OCI-LY7 (cell line): ENCODE measurements at regions not wholly inside any gene's neighbourhood (a gene's known extent, or its start where the extent isn't known, plus 50 kb on each side); places are given as distances from the start of the nearest gene placed in this dataset.

Experiments
- BruUV-seq: library from RNA; stranded (reverse); fragments of 400-500 nt; replicated peaks from 2 replicates; lab custom pipeline; 2021; lab: Mats Ljungman, UMichigan
- CTCF ChIA-PET: fragments of 300-600 bp; sonication (Branson Sonifier 250); formaldehyde crosslinking; loops from one replicate; lab custom pipeline; 2022; ENCODE audit warnings: antibody characterized with exemption; ENCODE audit not compliant: unreplicated experiment; lab: Charles Lee
- POLR2A ChIA-PET: fragments of 300-600 bp; sonication (Branson Sonifier 250); formaldehyde crosslinking; loops from one replicate; lab custom pipeline; 2022; ENCODE audit warnings: antibody characterized with exemption; lab: Charles Lee
- DNase-seq: peaks from one replicate; pipeline ENCODE4 v3.0.0-alpha.2; 2015; ENCODE audit warnings: low spot score
- H2AFZ ChIP-seq: fragments of 200-600 bp; sonication (generic), shearing (Covaris generic); 2 replicates; pipeline ENCODE4 v1.6.1; 2014; ENCODE audit warnings: mild to moderate bottlenecking, antibody characterized with exemption, low read length, moderate library complexity
- H3K27ac ChIP-seq: fragments of 200-600 bp; sonication (generic); 2 replicates; pipeline ENCODE4 v1.5.1; 2014; ENCODE audit warnings: mixed run types, low read depth, mild to moderate bottlenecking, moderate library complexity, low read length, inconsistent platforms; ENCODE audit not compliant: poor library complexity, severe bottlenecking
- H3K36me3 ChIP-seq: fragments of 200-600 bp; sonication (generic); 2 replicates; pipeline ENCODE4 v1.6.1; 2014; ENCODE audit warnings: mild to moderate bottlenecking, antibody characterized with exemption, low read length, moderate library complexity, mixed read lengths; ENCODE audit not compliant: insufficient read depth
- H3K4me1 ChIP-seq: fragments of 200-600 bp; sonication (generic); 2 replicates; pipeline ENCODE4 v1.5.1; 2014; ENCODE audit warnings: mild to moderate bottlenecking, low read length; ENCODE audit not compliant: insufficient read depth, poor library complexity, severe bottlenecking
- H3K4me2 ChIP-seq: fragments of 200-600 bp; sonication (generic); 2 replicates; pipeline ENCODE4 v1.6.1; 2014; ENCODE audit warnings: mild to moderate bottlenecking, low read length
- H3K4me3 ChIP-seq: fragments of 200-600 bp; sonication (generic); 2 replicates; pipeline ENCODE4 v1.5.1; 2014; ENCODE audit warnings: mild to moderate bottlenecking, low read depth, low read length; ENCODE audit not compliant: poor library complexity, severe bottlenecking
- H3K79me2 ChIP-seq: fragments of 200-600 bp; sonication (generic); 2 replicates; pipeline ENCODE4 v1.6.1; 2016; ENCODE audit warnings: low read depth, mild to moderate bottlenecking, low read length, moderate library complexity, mixed read lengths; ENCODE audit not compliant: insufficient read depth
- H3K9me2 ChIP-seq: fragments of 200-600 bp; sonication (generic); 2 replicates; pipeline ENCODE4 v1.6.1; 2016; ENCODE audit warnings: mild to moderate bottlenecking, low read length, mixed read lengths; ENCODE audit not compliant: insufficient read depth
- H3K9me3 ChIP-seq: fragments of 200-600 bp; sonication (generic); 2 replicates; pipeline ENCODE4 v1.6.1; 2014; ENCODE audit warnings: mild to moderate bottlenecking, mixed run types, low read length, mixed read lengths
- H4K20me1 ChIP-seq: fragments of 200-600 bp; sonication (generic); 2 replicates; pipeline ENCODE4 v1.6.1; 2014; ENCODE audit warnings: mild to moderate bottlenecking, antibody characterized with exemption, low read length, moderate library complexity, mixed read lengths; ENCODE audit not compliant: insufficient read depth
- CTCF ChIP-seq: fragments of 200-600 bp; sonication (generic); conservative IDR thresholded peaks from 2 replicates; pipeline ENCODE4 v1.5.1; 2014; ENCODE audit warnings: mild to moderate bottlenecking, antibody characterized with exemption, low read length, moderate library complexity, mixed read lengths
- EZH2phosphoT487 ChIP-seq: fragments of 200-600 bp; sonication (generic); IDR thresholded peaks from 2 replicates; pipeline ENCODE4 v1.6.1; 2018; ENCODE audit warnings: low read depth, borderline replicate concordance, mild to moderate bottlenecking, mixed run types, antibody characterized with exemption, low read length, moderate library complexity, mixed read lengths
- intact Hi-C: fragments of 100-400 bp; cut with micrococcal nuclease; formaldehyde crosslinking; loops from one replicate; pipeline ENCODE4 v1.10.0; 2022; ENCODE audit not compliant: unreplicated experiment

DNA sequence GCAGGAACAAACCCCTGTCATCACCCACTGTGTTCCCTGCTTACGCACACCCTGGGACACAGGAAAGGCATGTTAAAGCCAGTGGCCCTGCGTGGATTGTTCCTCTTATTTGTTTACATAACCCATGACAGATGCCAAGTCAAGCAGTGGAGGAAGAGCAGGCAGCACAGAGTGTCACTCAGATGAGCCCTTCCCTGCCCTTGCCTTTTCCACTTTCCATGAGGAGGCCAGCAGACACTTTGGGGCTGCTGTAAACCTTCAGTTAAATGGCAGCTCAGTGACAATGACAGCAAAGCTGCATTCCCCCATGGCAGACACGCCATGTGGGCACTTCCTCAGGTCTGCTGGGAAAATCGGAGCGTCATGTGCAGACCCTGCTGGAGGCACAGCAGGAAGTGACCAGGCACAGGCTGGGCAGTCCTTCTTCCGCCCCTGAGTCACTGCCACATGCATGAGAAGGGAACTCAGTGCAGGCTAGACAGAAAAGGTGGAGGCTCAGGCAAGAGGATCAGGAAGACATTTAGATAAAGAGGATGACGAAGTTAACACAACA, 216.8 kb upstream of the PIK3R1 start:
- Histone ChIP-seq H3K79me2 (no peaks in the 10 kb centered on the region), H3K27ac (no peak overlapping the region), H3K4me3 (no peak overlapping the region), H3K36me3 (no peaks in the 10 kb centered on the region), H3K4me2 (no peak overlapping the region), H4K20me1 (no peaks in the 10 kb centered on the region), H3K9me3 (no peaks in the 10 kb centered on the region), H3K9me2 (no peaks in the 10 kb centered on the region), H3K4me1 (no peaks in the 10 kb centered on the region), H2AFZ (no peak overlapping the region)
- ChIA-PET POLR2A (no interaction called here), CTCF (no interaction called here)
- BruUV-seq = no TSS peak
- TF ChIP-seq CTCF (no peak), EZH2phosphoT487 (no peak)
- DNase-seq = no peak
- intact Hi-C loops = no loop called here

GRCh38 chr5:67997892-67998457, 217.6 kb upstream of the PIK3R1 start:
- BruUV-seq = no TSS peak
- H2AFZ ChIP-seq = no peak overlapping the region
- POLR2A ChIA-PET = no interaction called here
- intact Hi-C loops = no loop called here
- TF ChIP-seq EZH2phosphoT487 = no peak
- TF ChIP-seq CTCF = no peak
- H3K36me3 ChIP-seq = no peaks in the 10 kb centered on the region
- H3K4me1 ChIP-seq = no peaks in the 10 kb centered on the region
- CTCF ChIA-PET = no interaction called here
- no peaks in the 10 kb centered on the region for H3K9me3 ChIP-seq
- H3K4me3 ChIP-seq = no peak overlapping the region
- no peaks in the 10 kb centered on the region for H4K20me1 ChIP-seq
- no peak overlapping the region for H3K4me2 ChIP-seq
- no peak overlapping the region for H3K27ac ChIP-seq
- H3K9me2 ChIP-seq = no peaks in the 10 kb centered on the region
- no peak for DNase-seq
- no peaks in the 10 kb centered on the region for H3K79me2 ChIP-seq

GRCh38 chr5:67997148-67997547, 218.4 kb upstream of the PIK3R1 start:
- H2AFZ ChIP-seq = no peak overlapping the region
- H3K36me3 ChIP-seq = no peaks in the 10 kb centered on the region
- CTCF ChIA-PET = no interaction called here
- POLR2A ChIA-PET = no interaction called here
- no peaks in the 10 kb centered on the region for H3K9me2 ChIP-seq
- no peak overlapping the region for H3K4me2 ChIP-seq
- DNase-seq = no peak
- H3K4me1 ChIP-seq = no peaks in the 10 kb centered on the region
- TF ChIP-seq EZH2phosphoT487 (no peak), CTCF (no peak)
- H3K4me3 ChIP-seq = no peak overlapping the region
- no peaks in the 10 kb centered on the region for H4K20me1 ChIP-seq
- no TSS peak for BruUV-seq
- H3K9me3 ChIP-seq = no peaks in the 10 kb centered on the region
- no peaks in the 10 kb centered on the region for H3K79me2 ChIP-seq
- no peak overlapping the region for H3K27ac ChIP-seq
- intact Hi-C loops = no loop called here
